Stomach (tissue), 8 donors: ENCODE measurements at regions not wholly inside any gene's neighbourhood (a gene's known extent, or its start where the extent isn't known, plus 50 kb on each side); places are given as distances from the start of the nearest gene placed in this dataset.
A peak's percentile ranks its signal among the peaks of the same experiment; 100 is the strongest.

ENCODE experiments used
- DNase-seq, 2 donors: peaks; one replicate each; pipeline versions ENCODE4 v3.0.0 to v3.0.0-alpha.2; 2013 to 2019
- H3K27ac ChIP-seq, 5 donors: fragments of 200-600 bp in 4 of 5; sonication (generic) in 4 of 5; one replicate each; pipeline ENCODE4 v1.5.1; 2013 to 2019; ENCODE audit warnings: mild to moderate bottlenecking in 1 of 5, moderate library complexity in 1 of 5
- H3K27me3 ChIP-seq, 3 donors: fragments of 200-600 bp; sonication (generic); one replicate each; pipeline ENCODE4 v1.5.1; 2017 to 2019; ENCODE audit warnings: mixed run types in 1 of 3
- H3K36me3 ChIP-seq, 4 donors: fragments of 200-600 bp; sonication (generic); 1 replicate in 3 of 4; 2 replicates in 1 of 4; pipeline ENCODE4 v1.5.1; 2016 to 2019
- H3K4me1 ChIP-seq, 4 donors: fragments of 200-600 bp; sonication (generic); one replicate each; pipeline ENCODE4 v1.5.1; 2016 to 2019
- H3K4me3 ChIP-seq, 4 donors: fragments of 200-600 bp; sonication (generic) in 3 of 4; one replicate each; pipeline ENCODE4 v1.5.1; 2016 to 2019; ENCODE audit warnings: mild to moderate bottlenecking in 1 of 4
- H3K9me3 ChIP-seq, 4 donors: fragments of 200-600 bp; sonication (generic); one replicate each; pipeline ENCODE4 v1.5.1; 2016 to 2019
- EP300 ChIP-seq: sonication (generic); formaldehyde crosslinking; IDR thresholded peaks from one replicate; pipeline ENCODE4 v1.6.1; 2017; ENCODE audit warnings: antibody characterized with exemption
- POLR2A ChIP-seq, 4 donors: fragments of 450-650 bp; IDR thresholded peaks; one replicate each; pipeline ENCODE4 v1.6.1; 2016; ENCODE audit warnings: antibody characterized with exemption in 4 of 4, control low read depth in 2 of 4, mild to moderate bottlenecking in 1 of 4, moderate library complexity in 1 of 4
- POLR2AphosphoS5 ChIP-seq, 3 donors: sonication (generic); formaldehyde crosslinking; IDR thresholded peaks; one replicate each; pipeline ENCODE4 v1.6.1; 2016; ENCODE audit warnings: antibody characterized with exemption in 3 of 3
- WGBS, 5 donors: extraction: QIAGEN DNeasy Blood & Tissue Kit in 3 of 5; methylation state at CpG; one replicate each; pipeline versions ENCODE4 v1.1.5 to v1.1.7; 2013 to 2018; 5-methylcytosine and 5-hydroxymethylcytosine counted together
- intact Hi-C: fragments of 100-400 bp; cut with DNase I; formaldehyde crosslinking; loops from one replicate; pipeline ENCODE4 v1.15.1; 2023; ENCODE audit warnings: low total_unique reads
- TF ChIP-seq, protein P1 (sequence below), 7 experiments: fragments of 450-650 bp in 4 of 7; fragments of 200-600 bp in 3 of 7; sonication (generic) in 3 of 7; IDR thresholded peaks; one replicate each; pipeline ENCODE4 v1.5.1; 2016 to 2019; ENCODE audit warnings: antibody characterized with exemption in 7 of 7, control low read depth in 2 of 7, mild to moderate bottlenecking in 1 of 7
- donor health status: healthy with polysubstance abuse.
- donor health status: Bipolar disorder and iron deficiency.
- donor health status: healthy.

DNA sequence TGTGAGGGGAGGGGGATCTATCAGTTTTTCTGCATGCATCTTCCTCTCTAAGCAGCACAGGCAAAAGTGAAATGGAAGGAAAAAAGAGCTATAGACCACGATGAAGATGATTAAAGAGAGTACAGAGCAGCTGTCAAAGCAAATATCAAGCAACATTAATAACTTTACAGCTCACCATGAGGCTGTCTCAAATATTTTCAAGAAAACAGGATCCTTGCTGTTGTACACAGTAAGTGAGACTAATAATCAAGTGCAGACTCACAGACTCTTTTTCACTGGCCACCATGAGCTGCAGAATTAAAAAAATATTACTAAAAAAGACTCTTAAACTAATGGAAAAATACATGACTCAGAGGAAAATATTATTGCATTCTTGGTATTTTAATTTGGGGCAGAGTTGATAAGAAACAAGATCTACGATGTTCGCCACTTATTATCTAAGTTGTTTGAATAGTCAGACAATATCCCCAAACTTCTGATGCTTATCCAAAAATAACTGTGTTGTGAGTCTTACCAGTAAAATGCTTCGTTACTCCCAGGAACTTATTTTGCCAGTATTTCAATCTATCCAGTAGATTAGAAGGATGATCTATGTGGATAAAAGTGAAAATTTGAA is 817.5 kb upstream of the ALCAM start:
- WGBS, 5 donors: 52 to 63% (median 59%) methylated on average over 4 of the region's 4 CpGs
- intact Hi-C loops: no loop called here
- Histone ChIP-seq H3K9me3 (no peaks in the 10 kb centered on the region), H3K4me3 (no peak overlapping the region), H3K4me1 (no peaks in the 10 kb centered on the region), H3K27me3 (no peaks in the 10 kb centered on the region), H3K36me3 (no peaks in the 10 kb centered on the region), H3K27ac (no peak overlapping the region)
- TF ChIP-seq EP300 (no peak), POLR2AphosphoS5 (IDR thresholded peaks at IDR 0.05) (no peak), POLR2A (IDR thresholded peaks at IDR 0.05) (no peak)
- TF ChIP-seq, protein P1, sequence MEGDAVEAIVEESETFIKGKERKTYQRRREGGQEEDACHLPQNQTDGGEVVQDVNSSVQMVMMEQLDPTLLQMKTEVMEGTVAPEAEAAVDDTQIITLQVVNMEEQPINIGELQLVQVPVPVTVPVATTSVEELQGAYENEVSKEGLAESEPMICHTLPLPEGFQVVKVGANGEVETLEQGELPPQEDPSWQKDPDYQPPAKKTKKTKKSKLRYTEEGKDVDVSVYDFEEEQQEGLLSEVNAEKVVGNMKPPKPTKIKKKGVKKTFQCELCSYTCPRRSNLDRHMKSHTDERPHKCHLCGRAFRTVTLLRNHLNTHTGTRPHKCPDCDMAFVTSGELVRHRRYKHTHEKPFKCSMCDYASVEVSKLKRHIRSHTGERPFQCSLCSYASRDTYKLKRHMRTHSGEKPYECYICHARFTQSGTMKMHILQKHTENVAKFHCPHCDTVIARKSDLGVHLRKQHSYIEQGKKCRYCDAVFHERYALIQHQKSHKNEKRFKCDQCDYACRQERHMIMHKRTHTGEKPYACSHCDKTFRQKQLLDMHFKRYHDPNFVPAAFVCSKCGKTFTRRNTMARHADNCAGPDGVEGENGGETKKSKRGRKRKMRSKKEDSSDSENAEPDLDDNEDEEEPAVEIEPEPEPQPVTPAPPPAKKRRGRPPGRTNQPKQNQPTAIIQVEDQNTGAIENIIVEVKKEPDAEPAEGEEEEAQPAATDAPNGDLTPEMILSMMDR (IDR thresholded peaks at IDR 0.05): no peak
- DNase-seq: no peak

DNA sequence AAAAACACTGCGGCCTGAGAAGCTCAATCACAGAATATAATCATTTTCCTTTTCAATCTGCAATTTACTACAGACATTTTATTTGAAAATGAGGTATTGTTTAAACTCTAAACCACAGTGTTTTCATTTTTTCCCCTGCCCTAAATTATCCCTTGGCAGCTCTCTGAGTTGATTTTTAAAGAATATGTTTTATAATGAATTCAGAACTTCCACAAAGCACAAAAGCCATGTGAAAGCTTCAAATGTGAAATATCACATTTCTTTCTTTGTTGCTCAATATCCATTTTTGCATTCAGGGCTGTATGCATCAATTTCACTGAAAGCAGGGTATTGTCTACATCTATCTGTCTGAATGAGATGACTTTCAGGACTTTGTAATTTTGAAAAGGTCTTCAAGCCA is 813.6 kb upstream of the ALCAM start:
- WGBS, 5 donors: 43 to 87% (median 76%) methylated on average over 1 of the region's 1 CpG
- TF ChIP-seq EP300 (no peak), POLR2A (IDR thresholded peaks at IDR 0.05) (no peak), POLR2AphosphoS5 (IDR thresholded peaks at IDR 0.05) (no peak)
- TF ChIP-seq, protein P1 (IDR thresholded peaks at IDR 0.05): no peak
- H3K27me3 ChIP-seq: no peaks in the 10 kb centered on the region
- H3K27ac ChIP-seq: no peak overlapping the region
- H3K36me3 ChIP-seq: no peaks in the 10 kb centered on the region
- intact Hi-C loops: no loop called here
- H3K9me3 ChIP-seq: no peaks in the 10 kb centered on the region
- H3K4me3 ChIP-seq: no peak overlapping the region
- no peak for DNase-seq
- H3K4me1 ChIP-seq: no peaks in the 10 kb centered on the region

DNA sequence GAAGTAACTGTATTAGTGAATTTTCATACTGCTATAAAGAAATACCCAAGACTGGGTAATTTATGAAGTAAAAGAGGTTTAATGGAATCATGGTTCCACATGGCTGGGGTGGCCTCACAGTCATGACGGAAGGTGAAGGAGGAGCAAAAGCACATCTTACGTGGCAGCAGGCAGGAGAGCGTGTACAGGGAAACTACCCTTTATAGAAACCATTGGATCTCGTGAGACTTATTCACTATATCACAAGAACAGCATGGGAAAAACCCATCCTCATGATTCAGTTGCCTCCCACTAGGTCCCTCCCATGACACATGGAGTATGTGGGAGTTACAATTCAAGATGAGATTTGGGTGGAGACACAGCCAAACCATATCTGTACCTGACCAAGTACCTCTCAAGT is 812.3 kb upstream of the ALCAM start:
- DNase-seq: no peak
- H3K4me3 ChIP-seq: no peak overlapping the region
- no peak for TF ChIP-seq POLR2AphosphoS5 (IDR thresholded peaks at IDR 0.05)
- no peak for TF ChIP-seq POLR2A (IDR thresholded peaks at IDR 0.05)
- TF ChIP-seq, protein P1 (IDR thresholded peaks at IDR 0.05): no peak
- no peak for TF ChIP-seq EP300
- H3K27ac ChIP-seq: no peak overlapping the region
- H3K36me3 ChIP-seq: no peaks in the 10 kb centered on the region
- WGBS, 5 donors: 63 to 98% (median 90%) methylated on average over 4 of the region's 4 CpGs
- intact Hi-C loops: no loop called here
- no peaks in the 10 kb centered on the region for H3K9me3 ChIP-seq
- no peaks in the 10 kb centered on the region for H3K4me1 ChIP-seq
- H3K27me3 ChIP-seq: no peaks in the 10 kb centered on the region

DNA sequence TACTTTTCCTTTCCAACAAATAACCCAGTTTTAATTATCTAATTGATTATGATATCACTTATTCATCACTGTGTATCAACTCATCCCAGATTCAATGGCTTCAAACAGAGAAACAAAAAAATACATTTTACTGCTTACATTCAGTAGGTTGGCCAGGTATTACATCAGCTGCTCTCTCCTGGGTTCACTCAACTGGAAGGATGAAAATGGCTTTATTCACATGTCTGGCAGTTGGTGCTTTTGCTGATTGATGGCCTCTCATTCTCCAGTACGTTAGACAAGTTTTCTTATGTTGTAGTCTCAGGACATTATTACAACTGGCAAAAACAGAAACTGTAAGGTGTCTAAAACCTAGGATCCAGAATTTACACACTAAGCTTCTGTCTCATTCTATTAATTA is 811.0 kb upstream of the ALCAM start:
- no peaks in the 10 kb centered on the region for H3K4me1 ChIP-seq
- intact Hi-C loops: no loop called here
- peak in 1 of 2 donors; percentile 25 for DNase-seq
- TF ChIP-seq POLR2A (IDR thresholded peaks at IDR 0.05): no peak
- no peak for TF ChIP-seq POLR2AphosphoS5 (IDR thresholded peaks at IDR 0.05)
- TF ChIP-seq, protein P1 (IDR thresholded peaks at IDR 0.05): no peak
- TF ChIP-seq EP300: no peak
- no peaks in the 10 kb centered on the region for H3K36me3 ChIP-seq
- 38 to 50% (median 44%) methylated on average over 1 of the region's 1 CpG for WGBS, 5 donors
- no peak overlapping the region for H3K27ac ChIP-seq
- no peak overlapping the region for H3K4me3 ChIP-seq
- no peaks in the 10 kb centered on the region for H3K9me3 ChIP-seq
- H3K27me3 ChIP-seq: no peaks in the 10 kb centered on the region
